ENCODE measurements at regions not wholly inside any gene's neighbourhood (a gene's known extent, or its start where the extent isn't known, plus 50 kb on each side); places are given as distances from the start of the nearest gene placed in this dataset.

DNA sequence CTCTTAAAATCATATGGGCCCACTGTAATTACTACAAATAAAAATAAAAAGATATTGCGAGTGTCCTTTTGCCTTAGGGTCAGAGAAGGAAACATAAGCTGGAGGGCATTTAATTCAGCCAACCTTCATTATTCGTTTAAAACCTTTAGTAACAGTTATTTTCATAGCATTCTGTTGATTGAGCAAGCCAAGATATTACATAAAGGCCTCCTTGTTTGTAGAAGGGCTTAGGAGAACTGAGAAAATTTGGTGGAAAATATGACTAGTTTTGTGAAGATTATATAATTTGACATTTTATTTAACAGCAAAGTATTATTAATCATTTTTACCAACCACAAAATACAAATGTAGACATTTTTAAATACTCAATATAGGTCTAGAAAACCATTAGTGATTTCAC, 62.2 kb downstream of the COX7C start:
- TF ChIP-seq MAZ (IDR thresholded peaks at IDR 0.05; ENCODE audit: borderline replicate concordance, low read depth, low read length) (no peak), CTCF (conservative IDR thresholded peaks at IDR 0.05; ENCODE audit: low read depth, low read length) (no peak), POLR2A (IDR thresholded peaks at IDR 0.05; ENCODE audit: low read depth, low read length) (no peak), USF2 (IDR thresholded peaks at IDR 0.05; ENCODE audit: low read depth, low read length) (no peak), MAFK (IDR thresholded peaks at IDR 0.05; ENCODE audit: low read depth, low read length) (no peak), RAD21 (IDR thresholded peaks at IDR 0.05; ENCODE audit: low read length) (no peak), MXI1 (IDR thresholded peaks at IDR 0.05; ENCODE audit: borderline replicate concordance, low read depth, low read length) (no peak), BHLHE40 (IDR thresholded peaks at IDR 0.05; ENCODE audit: low read depth, low read length) (no peak)
